H9 (cell line): ENCODE measurements at regions not wholly inside any gene's neighbourhood (a gene's known extent, or its start where the extent isn't known, plus 50 kb on each side); places are given as distances from the start of the nearest gene placed in this dataset.

Experiments
- DNase-seq: peaks from one replicate; pipeline ENCODE4 v3.0.0-alpha.2; 2017
- H2AFZ ChIP-seq: one replicate; pipeline ENCODE4 v1.6.1; 2013; ENCODE audit warnings: mild to moderate bottlenecking, low read length, control low read depth, moderate library complexity
- H2AK5ac ChIP-seq: 2 replicates; pipeline ENCODE4 v1.6.1; 2013; ENCODE audit warnings: low read length, control low read depth, mixed read lengths; ENCODE audit not compliant: insufficient read length
- H2BK120ac ChIP-seq: one replicate; pipeline ENCODE4 v1.6.1; 2013; ENCODE audit warnings: low read depth, mild to moderate bottlenecking, low read length, control low read depth, inconsistent platforms; ENCODE audit not compliant: poor library complexity, severe bottlenecking
- H2BK12ac ChIP-seq: 2 replicates; pipeline ENCODE4 v1.6.1; 2013; ENCODE audit warnings: low read length, control low read depth, mixed read lengths, low read depth; ENCODE audit not compliant: insufficient read length
- H2BK15ac ChIP-seq: 2 replicates; pipeline ENCODE4 v1.6.1; 2013; ENCODE audit warnings: low read depth, low read length, control low read depth
- H2BK20ac ChIP-seq: one replicate; pipeline ENCODE4 v1.6.1; 2013; ENCODE audit warnings: low read depth, mild to moderate bottlenecking, low read length, control low read depth, inconsistent platforms; ENCODE audit not compliant: poor library complexity, severe bottlenecking
- H2BK5ac ChIP-seq: 2 replicates; pipeline ENCODE4 v1.6.1; 2013; ENCODE audit warnings: low read length, control low read depth, mixed read lengths; ENCODE audit not compliant: insufficient read length
- H3K14ac ChIP-seq: 2 replicates; pipeline ENCODE4 v1.6.1; 2013; ENCODE audit warnings: low read length, control low read depth; ENCODE audit not compliant: insufficient read depth
- H3K18ac ChIP-seq: 2 replicates; pipeline ENCODE4 v1.6.1; 2013; ENCODE audit warnings: low read depth, mild to moderate bottlenecking, mixed read lengths, low read length, control low read depth; ENCODE audit not compliant: insufficient read length
- H3K23ac ChIP-seq: 2 replicates; pipeline ENCODE4 v1.6.1; 2013; ENCODE audit warnings: low read length, control low read depth, mixed read lengths, low read depth; ENCODE audit not compliant: insufficient read length
- H3K23me2 ChIP-seq: 2 replicates; pipeline ENCODE4 v1.6.1; 2013; ENCODE audit warnings: low read depth, mild to moderate bottlenecking, mixed read lengths, low read length, control low read depth; ENCODE audit not compliant: insufficient read length, poor library complexity, severe bottlenecking
- H3K27ac ChIP-seq: 2 replicates; pipeline ENCODE4 v1.5.1; 2013; ENCODE audit warnings: low read length, control low read depth, mixed read lengths, low read depth; ENCODE audit not compliant: insufficient read length
- H3K27me3 ChIP-seq: 2 replicates; pipeline ENCODE4 v1.6.1; 2013; ENCODE audit warnings: low read length, control low read depth, inconsistent platforms; ENCODE audit not compliant: insufficient read depth
- H3K4ac ChIP-seq: 2 replicates; pipeline ENCODE4 v1.6.1; 2013; ENCODE audit warnings: low read depth, mild to moderate bottlenecking, control low read depth, inconsistent platforms, low read length, moderate library complexity
- H3K4me1 ChIP-seq: 2 replicates; pipeline ENCODE4 v1.6.1; 2013; ENCODE audit warnings: low read length, control low read depth, inconsistent platforms; ENCODE audit not compliant: insufficient read depth
- H3K4me2 ChIP-seq: 2 replicates; pipeline ENCODE4 v1.6.1; 2013; ENCODE audit warnings: low read length, control low read depth, mixed read lengths; ENCODE audit not compliant: insufficient read length, insufficient read depth
- H3K56ac ChIP-seq: 2 replicates; pipeline ENCODE4 v1.6.1; 2013; ENCODE audit warnings: low read depth, mild to moderate bottlenecking, mixed read lengths, low read length, control low read depth; ENCODE audit not compliant: insufficient read length
- H3K79me1 ChIP-seq: 2 replicates; pipeline ENCODE4 v1.6.1; 2013; ENCODE audit warnings: low read depth, mild to moderate bottlenecking, moderate library complexity, low read length, control low read depth, inconsistent platforms; ENCODE audit not compliant: insufficient read depth, poor library complexity, severe bottlenecking
- H3K79me2 ChIP-seq: 2 replicates; pipeline ENCODE4 v1.6.1; 2013; ENCODE audit warnings: low read length, control low read depth, inconsistent platforms; ENCODE audit not compliant: insufficient read depth
- H3K9ac ChIP-seq: 2 replicates; pipeline ENCODE4 v1.6.1; 2013; ENCODE audit warnings: low read length, control low read depth, mixed read lengths; ENCODE audit not compliant: insufficient read length; ENCODE audit errors: extremely low read depth
- H3K9me3 ChIP-seq: one replicate; pipeline ENCODE4 v1.6.1; 2013; ENCODE audit warnings: low read depth, low read length, inconsistent platforms; ENCODE audit not compliant: control insufficient read depth
- H3T11ph ChIP-seq: one replicate; pipeline ENCODE4 v1.6.1; 2013; ENCODE audit warnings: mild to moderate bottlenecking, low read length, control low read depth, inconsistent platforms
- H4K20me1 ChIP-seq: one replicate; pipeline ENCODE4 v1.6.1; 2013; ENCODE audit not compliant: control insufficient read depth, insufficient read length, insufficient read depth
- H4K5ac ChIP-seq: 2 replicates; pipeline ENCODE4 v1.6.1; 2013; ENCODE audit warnings: low read depth, mild to moderate bottlenecking, mixed read lengths, low read length, control low read depth; ENCODE audit not compliant: insufficient read length
- H4K8ac ChIP-seq: replicated peaks from 2 replicates; pipeline ENCODE4 v1.6.1; 2013; ENCODE audit warnings: low read length, control low read depth, mixed read lengths, low read depth; ENCODE audit not compliant: insufficient read length
- H4K91ac ChIP-seq: 2 replicates; pipeline ENCODE4 v1.6.1; 2013; ENCODE audit warnings: low read depth, mild to moderate bottlenecking, moderate library complexity, mixed read lengths, low read length, control low read depth; ENCODE audit not compliant: insufficient read length
- H3K27ac Mint-ChIP-seq, 3 experiments: 2 replicates in 2 of 3; 3 replicates in 1 of 3; pipeline ENCODE4 v1.8.0; 2020 to 2021; ENCODE audit warnings: mixed read lengths in 3 of 3, mild to moderate bottlenecking in 1 of 3, moderate library complexity in 1 of 3
- H3K27me3 Mint-ChIP-seq: 2 replicates; pipeline ENCODE4 v1.8.0; 2021; ENCODE audit warnings: low read depth, mild to moderate bottlenecking, moderate library complexity, mixed read lengths
- H3K36me3 Mint-ChIP-seq, 3 experiments: 2 replicates in 2 of 3; 3 replicates in 1 of 3; pipeline ENCODE4 v1.8.0; 2020 to 2021; ENCODE audit warnings: low read depth in 3 of 3, mixed read lengths in 3 of 3; ENCODE audit not compliant: insufficient read depth in 1 of 3
- H3K4me1 Mint-ChIP-seq, 2 experiments: 2 replicates each; pipeline ENCODE4 v1.8.0; 2020; ENCODE audit warnings: mixed read lengths in 2 of 2
- H3K4me3 Mint-ChIP-seq, 2 experiments: 2 replicates in 1 of 2; 3 replicates in 1 of 2; pipeline ENCODE4 v1.8.0; 2020 to 2021; ENCODE audit warnings: mild to moderate bottlenecking in 2 of 2, mixed read lengths in 2 of 2, moderate library complexity in 1 of 2
- H3K9me3 Mint-ChIP-seq, 2 experiments: 2 replicates in 1 of 2; 3 replicates in 1 of 2; pipeline ENCODE4 v1.8.0; 2020; ENCODE audit warnings: mild to moderate bottlenecking in 2 of 2, mixed read lengths in 2 of 2, moderate library complexity in 1 of 2
- CTCF ChIP-seq: fragments of 200-600 bp; sonication (generic); conservative IDR thresholded peaks from 3 replicates; pipeline ENCODE4 v1.8.0; 2021; ENCODE audit warnings: antibody characterized with exemption, mild to moderate bottlenecking
- WGBS: extraction: QIAGEN DNeasy Blood & Tissue Kit; methylation state at CpG from one replicate; pipeline ENCODE4 v1.1.7; 2013; ENCODE audit warnings: missing lambda C conversion rate, low lambda C conversion rate, mixed read lengths; ENCODE audit not compliant: insufficient read length; ENCODE audit errors: extremely low coverage; 5-methylcytosine and 5-hydroxymethylcytosine counted together

GRCh38 chr1:157368363-157368762 is 184.0 kb downstream of the FCRL5 start:
- no peak overlapping the region for H4K91ac ChIP-seq
- H3K27me3 Mint-ChIP-seq = no peaks in the 10 kb centered on the region; the same call in 1 of the 2 replicates
- no peaks in the 10 kb centered on the region for H3K9me3 Mint-ChIP-seq
- H3K4me3 Mint-ChIP-seq = no peak overlapping the region
- H4K5ac ChIP-seq = no peak overlapping the region
- no peak overlapping the region for H2BK12ac ChIP-seq
- no peaks in the 10 kb centered on the region for H3K79me1 ChIP-seq
- no peak overlapping the region for H2BK120ac ChIP-seq
- H3K9ac ChIP-seq = no peak overlapping the region
- no peak for TF ChIP-seq CTCF
- H2BK5ac ChIP-seq = no peak overlapping the region
- peak overlapping the region; percentile 16 for H3K4me2 ChIP-seq
- no CpG with 5 or more reads among the region's 2 CpGs for WGBS
- H4K8ac ChIP-seq = no peak overlapping the region
- H3K27ac Mint-ChIP-seq = no peak overlapping the region
- H3K4me1 Mint-ChIP-seq = peaks cover 3 to 12% of the 10 kb centered on the region in 2 experiments
- H2BK15ac ChIP-seq = no peak overlapping the region
- H3K18ac ChIP-seq = no peak overlapping the region
- H2AK5ac ChIP-seq = no peak overlapping the region
- H3K79me2 ChIP-seq = no peaks in the 10 kb centered on the region
- no peak overlapping the region for H3K56ac ChIP-seq
- peaks cover 5% of the 10 kb centered on the region; the same call in 1 of the 2 replicates for H3K4me1 ChIP-seq
- H2AFZ ChIP-seq = no peak overlapping the region
- H3K27me3 ChIP-seq = no peaks in the 10 kb centered on the region
- DNase-seq = no peak
- no peaks in the 10 kb centered on the region for H4K20me1 ChIP-seq
- H3T11ph ChIP-seq = no peak overlapping the region
- no peak overlapping the region for H3K4ac ChIP-seq
- H3K36me3 Mint-ChIP-seq = no peaks in the 10 kb centered on the region
- H3K9me3 ChIP-seq = no peaks in the 10 kb centered on the region
- H3K23ac ChIP-seq = no peak overlapping the region
- H3K14ac ChIP-seq = no peak overlapping the region
- no peaks in the 10 kb centered on the region for H3K23me2 ChIP-seq
- no peak overlapping the region for H3K27ac ChIP-seq
- H2BK20ac ChIP-seq = peak overlapping the region; percentile 60
